Tibial nerve (tissue), 4 donors: ENCODE measurements at regions not wholly inside any gene's neighbourhood (a gene's known extent, or its start where the extent isn't known, plus 50 kb on each side); places are given as distances from the start of the nearest gene placed in this dataset.

ENCODE experiments used
- DNase-seq, 2 donors: peaks; one replicate each; pipeline ENCODE4 v3.0.0-alpha.2; 2019; ENCODE audit warnings: low spot score in 2 of 2
- H3K27ac ChIP-seq, 4 donors: fragments of 200-600 bp; sonication (generic) in 3 of 4; one replicate each; pipeline ENCODE4 v1.5.1; 2017 to 2019; ENCODE audit warnings: mild to moderate bottlenecking in 1 of 4
- H3K27me3 ChIP-seq, 2 donors: fragments of 200-600 bp; sonication (generic) in 1 of 2; one replicate each; pipeline versions ENCODE4 v1.5.1 to v1.6.0; 2017 to 2019
- H3K36me3 ChIP-seq, 3 donors: fragments of 200-600 bp; sonication (generic); one replicate each; pipeline ENCODE4 v1.5.1; 2018 to 2019
- H3K4me1 ChIP-seq, 4 donors: fragments of 200-600 bp; sonication (generic) in 3 of 4; one replicate each; pipeline ENCODE4 v1.5.1; 2017 to 2019
- H3K4me3 ChIP-seq, 4 donors: fragments of 200-600 bp; sonication (generic) in 3 of 4; one replicate each; pipeline ENCODE4 v1.5.1; 2017 to 2019; ENCODE audit warnings: mild to moderate bottlenecking in 1 of 4, moderate library complexity in 1 of 4
- H3K9me3 ChIP-seq, 4 donors: fragments of 200-600 bp; sonication (generic) in 3 of 4; one replicate each; pipeline ENCODE4 v1.5.1; 2017 to 2019
- EP300 ChIP-seq, 2 donors: sonication (generic); formaldehyde crosslinking; IDR thresholded peaks; one replicate each; pipeline ENCODE4 v1.6.1; 2017; ENCODE audit warnings: antibody characterized with exemption in 2 of 2, mild to moderate bottlenecking in 1 of 2
- POLR2A ChIP-seq, 2 donors: fragments of 450-650 bp; IDR thresholded peaks; one replicate each; pipeline ENCODE4 v1.6.1; 2017; ENCODE audit warnings: antibody characterized with exemption in 2 of 2, mild to moderate bottlenecking in 2 of 2, moderate library complexity in 2 of 2
- WGBS, 2 donors: methylation state at CpG; one replicate each; pipeline ENCODE4 v1.1.5; 2018; 5-methylcytosine and 5-hydroxymethylcytosine counted together
- TF ChIP-seq, protein P1 (sequence below), 5 experiments: fragments of 200-600 bp in 3 of 5; fragments of 450-650 bp in 2 of 5; sonication (generic) in 3 of 5; IDR thresholded peaks; one replicate each; pipeline ENCODE4 v1.5.1; 2016 to 2019; ENCODE audit warnings: antibody characterized with exemption in 5 of 5, mild to moderate bottlenecking in 3 of 5, moderate library complexity in 2 of 5

DNA sequence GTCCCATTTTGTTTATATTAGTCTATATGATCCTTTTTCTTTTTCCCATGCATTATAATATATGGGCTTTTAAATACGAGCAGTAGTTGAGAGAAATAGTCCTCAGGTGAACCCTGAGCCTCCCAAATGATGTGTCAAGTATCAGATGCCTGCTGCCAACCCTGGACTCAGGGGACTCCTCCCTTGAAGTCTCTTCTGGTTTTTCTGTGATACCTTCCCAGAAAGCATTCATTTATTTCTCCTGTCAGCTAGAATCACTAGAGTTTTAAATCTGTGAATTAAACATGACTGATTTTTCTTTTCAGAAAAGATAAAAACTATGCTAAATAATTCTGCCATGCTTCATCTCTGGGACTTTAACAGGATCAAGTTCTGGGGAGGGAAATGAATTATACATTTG, 184.6 kb downstream of the LIG4 start:
- H3K4me3 ChIP-seq = no peak overlapping the region
- whole genome bisulfite sequencing, 2 donors = 13 to 71% methylated on average over 1 of the region's 1 CpG
- no peak for DNase-seq
- H3K36me3 ChIP-seq = no peaks in the 10 kb centered on the region
- no peaks in the 10 kb centered on the region for H3K4me1 ChIP-seq
- H3K9me3 ChIP-seq = no peaks in the 10 kb centered on the region
- H3K27me3 ChIP-seq = no peaks in the 10 kb centered on the region
- H3K27ac ChIP-seq = no peak overlapping the region
- TF ChIP-seq POLR2A (IDR thresholded peaks at IDR 0.05) = no peak
- TF ChIP-seq, protein P1, sequence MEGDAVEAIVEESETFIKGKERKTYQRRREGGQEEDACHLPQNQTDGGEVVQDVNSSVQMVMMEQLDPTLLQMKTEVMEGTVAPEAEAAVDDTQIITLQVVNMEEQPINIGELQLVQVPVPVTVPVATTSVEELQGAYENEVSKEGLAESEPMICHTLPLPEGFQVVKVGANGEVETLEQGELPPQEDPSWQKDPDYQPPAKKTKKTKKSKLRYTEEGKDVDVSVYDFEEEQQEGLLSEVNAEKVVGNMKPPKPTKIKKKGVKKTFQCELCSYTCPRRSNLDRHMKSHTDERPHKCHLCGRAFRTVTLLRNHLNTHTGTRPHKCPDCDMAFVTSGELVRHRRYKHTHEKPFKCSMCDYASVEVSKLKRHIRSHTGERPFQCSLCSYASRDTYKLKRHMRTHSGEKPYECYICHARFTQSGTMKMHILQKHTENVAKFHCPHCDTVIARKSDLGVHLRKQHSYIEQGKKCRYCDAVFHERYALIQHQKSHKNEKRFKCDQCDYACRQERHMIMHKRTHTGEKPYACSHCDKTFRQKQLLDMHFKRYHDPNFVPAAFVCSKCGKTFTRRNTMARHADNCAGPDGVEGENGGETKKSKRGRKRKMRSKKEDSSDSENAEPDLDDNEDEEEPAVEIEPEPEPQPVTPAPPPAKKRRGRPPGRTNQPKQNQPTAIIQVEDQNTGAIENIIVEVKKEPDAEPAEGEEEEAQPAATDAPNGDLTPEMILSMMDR (IDR thresholded peaks at IDR 0.05) = no peak
- TF ChIP-seq EP300 (IDR thresholded peaks at IDR 0.05) = no peak

DNA sequence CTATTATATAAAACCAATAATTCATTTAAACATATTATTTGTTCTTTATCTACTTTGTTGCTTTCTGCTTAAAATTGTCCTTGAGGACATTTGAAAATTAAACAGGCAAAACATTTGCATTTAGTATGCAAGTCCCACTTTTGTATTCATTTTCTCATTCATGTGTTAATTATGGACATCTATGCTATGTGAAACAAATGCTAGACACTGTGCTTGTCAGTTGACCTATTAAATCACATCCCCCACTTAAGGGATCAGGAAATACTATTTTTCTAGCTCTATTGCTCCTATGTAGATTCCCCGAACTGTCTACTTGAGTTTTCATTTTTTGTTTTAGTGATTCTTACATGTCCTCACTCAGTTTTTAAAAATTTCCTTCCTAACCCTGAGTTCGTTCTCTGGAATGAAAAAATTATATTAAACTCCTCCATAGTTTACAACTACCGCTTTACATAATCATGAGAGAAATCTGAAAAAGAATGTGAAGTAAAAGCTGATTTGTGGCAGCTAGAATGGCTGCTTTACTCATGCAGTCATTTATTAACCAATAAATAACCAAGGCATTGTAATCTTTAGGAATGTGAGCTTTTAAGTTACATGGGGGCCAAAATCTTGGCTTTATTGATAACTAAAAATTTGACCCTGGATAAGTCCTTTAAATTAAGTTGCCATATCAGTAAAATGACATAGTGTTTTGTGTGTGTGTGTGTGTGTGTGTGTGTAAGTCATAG, 188.5 kb downstream of the LIG4 start:
- Histone ChIP-seq H3K4me1 (no peaks in the 10 kb centered on the region), H3K36me3 (no peaks in the 10 kb centered on the region), H3K27ac (no peak overlapping the region), H3K4me3 (no peak overlapping the region), H3K9me3 (no peaks in the 10 kb centered on the region), H3K27me3 (no peaks in the 10 kb centered on the region)
- no peak for DNase-seq
- TF ChIP-seq EP300 (IDR thresholded peaks at IDR 0.05) = no peak
- TF ChIP-seq POLR2A (IDR thresholded peaks at IDR 0.05) = no peak
- TF ChIP-seq, protein P1 (IDR thresholded peaks at IDR 0.05) = no peak
- WGBS, 2 donors = 48 to 57% methylated on average over 3 of the region's 3 CpGs

DNA sequence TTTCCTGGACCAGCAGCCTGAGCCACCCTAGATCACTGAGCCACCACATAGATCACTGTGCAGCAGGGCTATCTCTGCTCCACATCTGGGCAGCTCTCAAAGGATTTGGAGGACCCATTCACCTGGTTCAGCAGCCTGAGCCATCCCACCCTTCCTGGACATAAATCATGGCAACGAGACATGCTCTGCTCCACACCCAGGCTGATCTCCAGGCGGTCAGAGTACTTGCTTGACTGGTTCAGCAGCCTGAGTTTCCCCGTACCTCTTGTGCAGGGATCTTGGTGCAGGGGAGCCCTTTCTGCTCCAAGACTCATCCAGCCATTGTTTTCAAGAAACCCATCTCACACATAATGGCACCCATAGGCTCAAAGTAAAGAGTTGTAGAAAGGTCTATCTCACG, 195.3 kb downstream of the LIG4 start:
- no peak overlapping the region for H3K4me3 ChIP-seq
- WGBS, 2 donors = 80 to 81% methylated on average over 4 of the region's 4 CpGs
- no peak overlapping the region for H3K27ac ChIP-seq
- no peak for DNase-seq
- no peaks in the 10 kb centered on the region for H3K36me3 ChIP-seq
- H3K9me3 ChIP-seq = peaks cover 0 to 10% (median 0%) of the 10 kb centered on the region in 4 donors
- H3K4me1 ChIP-seq = no peaks in the 10 kb centered on the region
- no peaks in the 10 kb centered on the region for H3K27me3 ChIP-seq
- TF ChIP-seq EP300 (IDR thresholded peaks at IDR 0.05) (no peak), POLR2A (IDR thresholded peaks at IDR 0.05) (no peak)
- TF ChIP-seq, protein P1 (IDR thresholded peaks at IDR 0.05) = no peak

DNA sequence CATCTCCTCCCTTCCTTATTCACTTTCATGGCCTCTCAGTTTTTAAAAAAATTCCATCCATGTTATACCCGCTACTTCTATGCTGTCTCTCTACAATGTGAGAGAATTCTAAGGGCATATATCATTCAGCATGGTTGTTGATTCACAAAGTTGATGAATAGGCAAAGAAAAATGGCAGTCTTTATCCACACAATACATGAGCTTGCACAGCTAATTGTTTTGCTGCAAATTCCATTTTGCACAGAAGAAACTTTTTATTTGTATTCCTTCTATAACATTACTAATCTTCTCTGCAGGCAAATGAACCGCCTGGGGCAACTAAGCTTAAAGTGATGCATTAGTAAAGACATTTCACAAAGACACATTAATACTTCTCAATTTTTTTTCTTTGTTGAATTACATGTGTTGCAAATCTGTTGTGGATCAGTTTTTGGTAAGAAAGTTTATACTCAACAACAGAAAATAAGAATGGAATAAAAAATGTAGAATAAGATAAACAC, 196.9 kb downstream of the LIG4 start:
- Histone ChIP-seq H3K27ac (no peak overlapping the region), H3K4me1 (no peaks in the 10 kb centered on the region), H3K27me3 (no peaks in the 10 kb centered on the region), H3K36me3 (no peaks in the 10 kb centered on the region), H3K9me3 (peaks cover 0 to 10% (median 0%) of the 10 kb centered on the region in 4 donors), H3K4me3 (no peak overlapping the region)
- 59 to 67% methylated on average over 2 of the region's 2 CpGs for WGBS, 2 donors
- DNase-seq = no peak
- TF ChIP-seq, protein P1 (IDR thresholded peaks at IDR 0.05) = no peak
- TF ChIP-seq POLR2A (IDR thresholded peaks at IDR 0.05) = no peak
- TF ChIP-seq EP300 (IDR thresholded peaks at IDR 0.05) = no peak

DNA sequence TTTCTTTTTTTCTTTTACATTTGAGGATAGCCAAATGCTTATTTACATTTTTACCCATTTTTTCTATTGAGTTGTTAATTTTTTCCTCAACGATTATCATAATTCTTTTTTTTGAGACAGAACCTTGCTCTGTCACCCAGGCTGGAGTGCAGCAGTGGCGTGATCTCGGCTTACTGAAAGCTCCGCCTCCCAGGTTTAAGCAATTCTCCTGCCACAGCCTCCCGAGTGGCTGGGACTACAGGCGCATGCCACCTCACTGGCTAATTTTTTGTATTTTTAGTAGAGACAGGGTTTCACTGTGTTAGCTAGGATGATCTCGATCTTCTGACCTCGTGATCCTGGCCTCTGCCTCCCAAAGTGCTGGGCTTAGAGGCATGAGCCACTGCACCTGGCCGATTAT, 208.7 kb downstream of the LIG4 start:
- no peak overlapping the region for H3K27ac ChIP-seq
- no peak overlapping the region for H3K4me3 ChIP-seq
- 90% methylated on average over 9 of the region's 9 CpGs for WGBS, 2 donors
- TF ChIP-seq, protein P1 (IDR thresholded peaks at IDR 0.05) = no peak
- TF ChIP-seq POLR2A (IDR thresholded peaks at IDR 0.05) (no peak), EP300 (IDR thresholded peaks at IDR 0.05) (no peak)
- H3K27me3 ChIP-seq = no peaks in the 10 kb centered on the region
- no peaks in the 10 kb centered on the region for H3K4me1 ChIP-seq
- DNase-seq = no peak
- peaks cover 0 to 6% (median 0%) of the 10 kb centered on the region in 4 donors for H3K9me3 ChIP-seq
- no peaks in the 10 kb centered on the region for H3K36me3 ChIP-seq
